ENCODE measurements at regions not wholly inside any gene's neighbourhood (a gene's known extent, or its start where the extent isn't known, plus 50 kb on each side); places are given as distances from the start of the nearest gene placed in this dataset.
"Not testable (repeated sequence)": the region's sequence is repeated elsewhere in the genome, so short reads cannot be mapped to it uniquely, and the experiment has no call there.

DNA sequence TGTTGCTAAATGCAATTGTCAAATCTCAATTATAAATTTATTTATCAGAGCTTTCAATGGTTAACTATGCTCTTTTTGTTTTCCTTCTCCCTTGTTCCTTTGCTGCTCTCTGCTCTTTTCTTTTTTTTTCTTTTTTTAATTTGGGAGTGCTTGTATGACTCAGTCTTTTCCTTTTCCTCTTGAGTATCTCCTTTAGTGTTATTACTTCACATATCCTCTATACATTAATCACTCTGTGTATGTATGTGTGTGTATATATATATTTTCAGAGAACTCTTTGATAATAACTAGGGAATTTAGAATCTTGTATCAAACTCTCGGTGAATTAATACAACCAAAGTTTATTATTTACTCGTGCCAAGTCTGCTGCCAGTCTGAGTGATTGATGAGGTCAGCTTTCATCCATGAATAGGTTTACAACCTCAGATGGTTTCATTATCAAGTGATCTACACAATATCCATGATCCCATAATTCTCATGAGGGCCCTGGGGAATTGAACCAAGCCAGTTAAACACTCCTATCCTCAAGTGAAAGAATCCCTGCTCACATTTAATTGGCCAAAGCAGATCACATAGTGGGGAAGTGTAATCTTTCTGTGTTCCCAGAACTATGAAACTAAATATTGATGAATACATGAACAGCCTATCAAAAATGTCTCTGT, 743.4 kb upstream of the CNTN5 start:
- no peak for DNase-seq

DNA sequence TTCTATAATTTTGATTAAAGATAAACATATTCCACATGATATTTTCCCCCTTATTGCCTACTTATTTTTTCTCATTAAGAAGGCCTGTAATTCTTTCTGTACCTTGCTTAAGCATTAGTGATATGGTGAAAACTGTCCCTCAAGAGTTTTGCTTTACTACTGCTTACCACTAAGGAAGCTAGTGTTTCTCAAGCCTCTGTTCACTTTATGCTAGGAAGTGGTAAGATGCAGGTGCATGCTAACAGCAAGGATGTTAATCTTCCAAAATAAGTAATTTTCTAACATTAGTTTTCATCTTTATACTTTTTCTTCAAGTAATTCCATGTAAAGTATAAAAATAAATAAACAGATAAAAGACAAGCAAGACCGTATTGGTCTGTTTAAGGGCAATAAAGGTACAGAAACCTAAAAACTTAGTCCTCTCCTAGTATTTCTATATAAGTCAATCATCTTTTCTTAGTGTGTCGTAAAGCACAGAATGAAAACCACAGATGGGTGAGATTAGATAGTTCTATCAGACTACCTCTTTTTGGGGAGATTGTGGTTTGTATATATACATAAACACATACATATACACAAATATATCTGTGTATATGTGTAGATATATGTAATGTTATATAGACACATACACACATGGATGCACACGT, 731.0 kb upstream of the CNTN5 start:
- no peak for DNase-seq

DNA sequence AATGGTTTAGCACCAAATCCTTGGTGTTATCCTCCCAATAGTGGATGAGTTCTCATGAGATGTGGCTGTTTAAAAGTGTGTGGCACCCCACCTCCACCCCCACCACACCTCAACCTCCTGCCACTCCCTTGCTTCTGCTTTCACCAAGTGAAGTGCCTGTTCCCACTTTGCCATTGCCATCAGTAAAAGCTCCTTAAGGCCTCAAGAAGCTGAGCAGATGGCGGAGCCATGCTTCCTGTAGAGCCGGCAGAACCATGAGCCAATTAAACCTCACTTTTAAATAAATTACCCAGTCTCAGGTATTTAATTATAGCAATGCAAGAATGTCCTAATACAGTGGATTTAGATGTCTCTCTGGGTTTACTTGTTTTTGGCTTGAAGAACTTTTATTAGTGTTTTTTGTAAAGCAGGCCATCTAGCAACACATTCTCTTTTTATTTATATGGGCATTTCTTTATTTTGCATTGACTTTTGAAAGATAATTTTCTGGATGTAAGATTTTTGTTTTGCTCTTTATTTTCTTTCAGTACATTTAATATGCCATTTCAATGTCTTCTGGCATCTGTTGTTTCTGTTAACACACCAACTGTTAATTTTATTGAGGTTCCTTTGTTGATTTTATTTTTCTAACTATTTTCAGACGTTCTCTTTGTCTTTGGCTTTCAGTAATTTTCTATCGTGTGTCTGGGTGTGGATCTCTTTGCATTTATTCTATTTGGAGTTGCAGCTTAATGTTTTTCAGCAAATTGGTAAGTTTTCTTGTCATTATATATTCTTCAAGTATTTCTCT, 724.5 kb upstream of the CNTN5 start:
- no peak for DNase-seq

DNA sequence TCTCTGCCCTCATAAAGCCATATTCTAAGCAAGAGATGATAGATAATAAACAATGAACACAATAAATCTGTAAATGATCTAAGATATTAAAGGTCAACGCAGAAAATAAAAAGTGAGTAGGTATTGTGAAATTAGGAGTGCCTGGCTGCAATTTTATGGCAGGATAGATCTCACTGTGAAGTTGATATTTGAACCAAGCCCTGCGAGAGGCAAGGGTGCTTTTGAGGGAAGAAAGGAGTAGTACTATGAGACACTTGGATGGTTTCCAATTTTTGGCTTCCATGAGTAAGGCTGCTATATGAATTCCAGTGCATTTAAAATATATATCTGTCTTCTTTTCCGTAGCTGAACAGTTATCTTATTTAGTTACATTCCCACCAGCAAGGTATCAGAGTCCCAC, 720.0 kb upstream of the CNTN5 start:
- DNase-seq = no peak

DNA sequence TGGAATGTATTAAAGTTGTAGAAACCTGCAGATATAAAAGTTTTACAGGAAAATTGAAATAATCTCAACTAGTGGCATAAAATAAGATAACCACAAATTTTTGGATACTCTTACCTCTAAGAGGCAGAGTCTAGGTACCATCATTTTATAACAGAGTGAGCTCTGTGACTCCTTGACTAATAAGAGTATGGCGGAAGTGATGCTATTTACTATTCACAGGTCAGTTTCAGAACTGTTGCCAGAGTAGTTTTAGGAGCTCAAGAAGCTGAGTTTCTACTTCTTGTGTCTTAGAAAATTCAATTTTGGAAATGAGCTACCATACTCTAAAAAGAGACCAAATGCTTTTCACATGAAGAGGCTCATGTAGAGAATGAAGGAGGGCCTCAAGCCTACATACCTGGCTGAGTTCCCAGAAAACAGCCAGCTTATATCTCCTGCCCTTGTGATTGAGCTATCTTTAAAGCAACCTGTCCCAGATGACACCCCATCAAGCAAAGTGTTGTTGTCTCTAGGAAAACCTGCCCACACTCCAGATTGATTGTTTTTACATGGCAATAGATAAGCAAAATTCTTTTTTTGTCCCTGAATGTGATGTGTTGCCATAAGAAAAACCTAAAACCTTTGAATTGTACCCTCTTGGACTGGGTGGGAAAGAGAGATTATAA, 712.8 kb upstream of the CNTN5 start:
- no peak for DNase-seq

DNA sequence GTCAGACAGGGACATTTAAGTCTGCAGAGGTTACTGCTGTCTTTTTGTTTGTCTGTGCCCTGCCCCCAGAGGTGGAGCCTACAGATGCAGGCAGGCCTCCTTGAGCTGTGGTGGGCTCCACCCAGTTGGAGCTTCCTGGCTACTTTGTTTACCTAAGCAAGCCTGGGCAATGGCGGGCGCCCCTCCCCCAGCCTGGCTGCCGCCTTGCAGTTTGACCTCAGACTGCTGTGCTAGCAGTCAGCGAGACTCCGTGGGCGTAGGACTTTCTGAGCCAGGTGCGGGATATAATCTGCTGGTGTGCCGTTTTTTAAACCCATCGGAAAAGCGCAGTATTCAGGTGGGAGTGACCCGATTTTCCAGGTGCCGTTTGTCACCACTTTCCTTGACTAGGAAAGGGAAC, 690.4 kb upstream of the CNTN5 start:
- not testable (repeated sequence) for DNase-seq

DNA sequence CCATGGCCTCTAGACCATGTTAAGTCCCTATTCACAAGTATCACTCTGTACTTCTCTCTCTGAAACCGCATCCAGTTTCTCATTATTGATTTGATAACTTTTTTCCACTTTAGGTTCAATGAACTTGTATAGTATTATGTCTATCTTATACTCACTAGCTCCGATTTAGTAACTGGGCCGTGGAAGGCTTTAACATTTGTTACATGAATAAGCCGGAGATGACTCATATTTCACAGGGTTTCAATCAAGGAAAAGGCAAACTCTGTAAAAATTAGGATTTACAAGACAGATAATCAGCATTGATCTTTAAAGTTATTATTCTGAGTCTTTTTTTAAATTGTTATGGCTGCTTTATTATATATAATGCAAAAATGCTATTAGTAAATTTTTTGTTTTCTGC, 662.2 kb upstream of the CNTN5 start:
- no peak for DNase-seq

DNA sequence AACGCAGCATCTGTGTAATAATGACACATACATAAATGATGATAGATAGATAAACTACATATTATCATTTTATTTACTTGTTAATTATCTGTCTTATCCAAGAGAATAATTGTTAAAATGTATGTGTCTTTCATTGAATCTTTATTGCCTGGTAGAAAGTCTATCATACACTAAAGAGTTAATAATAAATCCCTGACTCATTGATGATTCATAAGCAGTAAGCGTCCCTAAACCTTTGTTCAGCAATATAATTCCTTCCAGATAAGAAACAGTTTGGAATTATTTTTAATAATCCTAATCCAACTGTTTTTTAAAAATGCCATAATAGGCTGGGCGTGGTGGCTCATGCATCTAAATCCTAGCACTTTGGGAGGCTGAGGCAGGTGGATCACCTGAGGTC, 655.6 kb upstream of the CNTN5 start:
- DNase-seq = no peak

DNA sequence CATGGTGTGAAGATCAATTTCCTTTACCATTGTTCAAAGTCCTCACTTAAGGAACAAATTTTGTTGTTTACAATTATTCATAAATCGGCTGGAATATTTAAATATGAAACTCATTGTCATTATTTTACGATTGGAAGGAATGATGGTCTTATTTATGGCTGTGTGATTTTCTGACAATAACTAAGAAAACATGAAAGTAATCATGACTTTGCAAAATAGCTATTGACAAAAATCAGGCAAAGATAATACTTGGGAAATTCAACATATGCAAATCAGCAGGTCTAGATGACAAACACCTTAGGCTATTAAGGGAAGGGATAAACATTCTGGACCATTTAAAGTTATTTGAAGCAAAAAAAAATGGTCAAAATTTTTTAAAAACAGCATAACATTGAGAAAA, 654.8 kb upstream of the CNTN5 start:
- DNase-seq = no peak

DNA sequence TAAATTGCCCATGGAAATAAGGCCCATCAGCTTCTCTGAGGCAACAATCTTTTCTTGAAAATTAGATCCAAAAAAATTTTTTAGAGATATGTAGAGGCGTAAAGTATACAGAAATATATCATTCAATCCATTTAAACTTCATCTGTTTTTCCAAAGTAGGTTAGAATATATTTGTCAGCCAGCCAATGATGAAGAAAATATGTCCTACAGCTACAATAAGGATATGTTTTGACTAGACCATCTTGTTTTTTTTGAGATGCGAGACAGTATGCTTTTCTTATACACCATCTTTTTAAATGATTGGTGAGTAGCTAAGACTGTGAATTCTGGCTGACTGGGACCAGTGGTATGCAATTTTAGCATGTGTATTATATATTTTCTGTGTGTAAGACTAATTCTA, 630.4 kb upstream of the CNTN5 start:
- DNase-seq = no peak

DNA sequence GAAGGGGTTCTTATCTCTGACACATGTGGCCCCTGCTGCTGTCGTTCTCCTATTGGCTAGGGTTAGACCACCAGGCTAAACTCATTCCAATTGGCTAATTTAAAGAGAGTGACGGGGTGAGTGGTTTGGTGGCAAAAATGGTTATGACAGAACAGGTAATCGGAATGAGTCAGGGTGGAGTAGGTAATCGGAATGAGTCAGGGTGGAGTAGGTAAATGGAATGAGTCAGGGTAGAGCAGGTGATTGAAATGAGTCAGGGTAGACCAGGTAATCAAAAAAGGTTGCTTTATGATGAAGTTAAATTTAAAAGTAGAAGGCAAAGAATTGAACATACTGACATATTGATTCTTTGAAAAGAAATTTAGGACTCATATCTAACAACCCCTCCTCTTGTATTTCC, 626.2 kb upstream of the CNTN5 start:
- DNase-seq = not testable (repeated sequence)

DNA sequence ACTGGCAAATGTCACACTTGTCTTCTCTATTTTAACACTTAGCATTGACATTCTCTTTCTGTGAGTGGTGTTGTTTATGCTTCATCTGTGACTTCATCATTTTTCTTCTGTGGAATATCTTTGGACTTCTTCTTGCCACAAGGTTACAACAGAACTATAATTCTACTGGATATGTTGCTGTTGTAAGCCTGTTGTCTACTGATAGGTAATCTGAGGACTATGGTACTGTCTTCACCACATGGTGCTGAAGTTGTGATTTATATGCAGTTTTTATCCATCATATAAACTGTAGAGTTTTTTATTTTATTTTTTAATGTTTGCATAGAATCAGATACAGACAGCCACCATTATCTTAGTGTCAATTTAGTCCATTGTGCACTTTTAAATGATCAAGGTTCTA, 622.2 kb upstream of the CNTN5 start:
- no peak for DNase-seq

DNA sequence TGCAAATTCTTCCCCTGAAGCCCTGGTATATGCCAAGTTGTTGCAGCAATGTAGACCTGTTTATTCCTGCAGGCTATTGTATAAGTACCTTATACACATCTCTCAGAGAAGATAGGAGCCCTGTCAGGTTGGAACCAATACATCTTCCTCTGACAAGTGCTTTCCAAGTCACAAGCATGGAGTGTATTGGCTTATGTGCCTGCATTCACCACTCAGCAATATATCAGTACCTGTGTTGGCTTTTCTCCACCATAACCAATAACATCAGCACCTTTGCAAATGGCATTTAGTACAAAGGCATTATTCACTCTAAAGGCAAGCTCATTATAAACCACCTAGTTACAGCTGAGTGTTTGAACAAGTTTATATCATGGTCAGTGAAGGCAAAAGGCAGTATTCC, 611.7 kb upstream of the CNTN5 start:
- DNase-seq = no peak

DNA sequence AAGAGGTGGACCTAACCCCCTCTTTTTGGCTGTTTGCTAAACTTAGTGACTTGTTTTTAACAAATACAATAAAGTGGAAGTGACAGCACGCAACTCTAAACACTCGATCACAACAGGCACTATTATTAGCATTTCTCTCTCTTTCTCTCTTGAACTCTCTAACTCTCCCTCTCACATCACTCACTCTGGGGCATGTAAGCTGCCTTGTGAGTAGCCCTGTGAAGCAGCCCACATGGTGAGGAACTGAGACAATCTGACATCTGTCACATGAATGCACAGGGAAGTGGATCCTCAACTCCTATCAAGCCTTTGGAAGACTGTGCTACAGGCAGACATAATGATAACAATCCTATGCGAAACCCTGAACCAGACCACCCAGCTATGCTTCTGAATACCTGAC, 609.0 kb upstream of the CNTN5 start:
- no peak for DNase-seq

DNA sequence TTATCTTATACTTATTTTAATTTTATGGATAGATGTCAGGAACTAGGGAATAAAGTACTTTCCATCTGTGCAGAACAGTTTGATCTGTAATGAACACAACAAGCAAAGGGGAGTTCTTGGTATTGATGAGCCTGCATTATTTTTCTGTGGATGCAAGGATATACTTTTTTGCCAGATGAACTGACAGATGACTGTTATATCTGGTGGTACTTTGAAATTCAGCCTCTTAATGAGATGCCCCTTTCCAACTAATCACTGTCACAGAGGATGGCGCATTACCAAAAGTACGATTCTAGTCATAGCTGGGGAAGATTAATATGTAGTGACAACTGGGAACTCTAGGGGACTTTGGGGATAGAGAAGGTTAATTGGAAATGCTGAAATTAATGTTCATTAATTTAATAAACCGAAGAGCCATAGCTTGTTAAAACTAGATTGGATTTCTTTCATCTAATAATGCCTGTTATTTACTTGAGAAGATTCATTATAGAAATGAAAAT, 603.4 kb upstream of the CNTN5 start:
- no peak for DNase-seq

DNA sequence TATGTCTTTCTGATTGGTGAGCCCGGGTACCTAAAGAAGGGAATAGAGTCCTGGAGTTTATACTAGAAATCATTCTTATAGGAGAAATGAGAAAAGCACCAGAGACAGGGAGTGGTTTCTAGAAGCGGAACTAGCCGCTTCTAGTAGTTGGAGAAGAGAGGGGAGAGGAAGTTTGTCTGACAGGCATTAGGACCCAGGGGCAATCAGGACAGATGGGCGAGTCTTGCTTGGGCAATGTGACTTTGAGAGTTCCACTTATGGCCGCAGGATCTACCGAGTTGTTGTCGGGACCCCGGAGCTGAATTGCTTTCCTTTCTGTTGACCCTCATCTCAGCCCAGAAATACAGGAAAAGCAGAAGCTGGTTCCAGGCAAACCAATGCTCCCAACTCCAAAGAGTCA, 596.8 kb upstream of the CNTN5 start:
- DNase-seq = no peak

DNA sequence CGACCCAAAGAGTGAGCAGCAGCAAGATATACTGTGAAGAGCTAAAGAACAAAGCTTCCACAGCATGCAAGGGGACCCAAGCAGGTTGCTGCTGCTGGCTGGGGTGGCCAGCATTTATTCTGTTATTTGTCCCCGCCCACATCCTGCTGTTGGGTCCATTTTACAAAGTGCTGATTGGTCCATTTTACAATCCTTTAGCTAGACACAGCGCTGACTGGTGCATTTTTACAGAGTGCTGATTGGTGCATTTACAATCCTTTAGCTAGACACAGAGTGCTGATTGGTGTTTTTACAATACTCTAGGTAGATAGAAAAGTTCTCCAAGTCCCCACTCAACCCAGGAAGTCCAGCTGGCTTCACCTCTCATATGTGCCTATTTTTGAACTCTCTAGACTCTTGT, 596.0 kb upstream of the CNTN5 start:
- not testable (repeated sequence) for DNase-seq

DNA sequence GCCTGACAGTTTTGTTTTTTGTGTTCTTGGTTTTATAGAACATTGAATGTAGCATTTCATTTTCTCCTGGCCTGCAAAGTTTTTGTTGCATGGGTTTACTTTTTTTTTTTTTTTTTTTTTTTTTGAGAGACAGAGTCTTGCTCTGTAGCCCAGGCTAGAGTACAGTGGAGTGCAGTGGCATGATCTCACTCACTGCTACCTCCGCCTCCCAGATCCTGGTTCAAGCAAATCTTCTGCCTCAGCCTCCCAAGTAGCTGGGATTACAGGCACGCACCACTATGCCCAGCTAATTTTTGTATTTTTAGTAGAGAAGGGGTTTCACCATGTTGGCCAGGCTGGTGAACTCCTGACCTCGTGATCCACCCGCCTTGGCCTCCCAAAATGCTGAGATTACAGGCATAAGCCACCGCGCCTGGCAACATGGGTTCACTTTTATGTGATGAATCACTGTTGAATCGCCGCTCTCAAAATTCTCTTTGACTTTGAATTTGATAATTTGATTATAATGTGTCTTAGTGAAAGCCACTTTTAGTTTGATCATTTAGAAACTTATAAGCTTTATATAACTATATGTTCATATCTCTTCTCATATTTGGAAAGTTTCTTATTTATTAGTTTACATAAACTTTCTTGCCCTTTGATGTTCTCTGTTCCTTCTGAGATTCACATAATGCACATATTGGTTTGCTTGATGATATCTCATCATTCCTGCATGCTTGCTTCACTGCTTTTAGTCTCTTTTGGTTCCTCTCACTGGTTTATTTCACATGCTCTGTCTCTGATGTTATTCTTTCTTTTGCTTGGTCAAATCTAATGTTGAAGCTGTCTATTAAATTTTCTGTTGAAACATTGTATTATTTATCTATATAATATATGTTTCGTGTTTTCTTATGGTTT, 589.0 kb upstream of the CNTN5 start:
- DNase-seq = no peak

DNA sequence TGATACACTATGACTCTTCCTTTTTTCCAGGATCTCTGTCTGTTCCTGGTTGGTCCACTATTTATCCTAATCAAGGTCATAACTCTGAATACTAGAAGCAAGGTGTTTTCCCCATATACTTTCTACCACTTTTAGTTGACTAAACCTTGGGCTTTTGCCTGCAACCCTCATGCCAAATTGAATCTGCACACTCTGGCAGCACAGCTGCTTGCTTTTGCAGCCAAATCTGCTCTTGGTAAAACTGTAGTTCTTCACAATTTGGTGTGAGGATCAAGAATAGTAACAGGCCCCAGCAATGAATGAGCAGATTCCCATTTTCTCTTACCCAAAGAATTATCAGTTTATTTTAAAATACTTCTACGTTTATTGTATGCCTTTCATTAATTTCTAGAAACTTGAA, 586.5 kb upstream of the CNTN5 start:
- no peak for DNase-seq

DNA sequence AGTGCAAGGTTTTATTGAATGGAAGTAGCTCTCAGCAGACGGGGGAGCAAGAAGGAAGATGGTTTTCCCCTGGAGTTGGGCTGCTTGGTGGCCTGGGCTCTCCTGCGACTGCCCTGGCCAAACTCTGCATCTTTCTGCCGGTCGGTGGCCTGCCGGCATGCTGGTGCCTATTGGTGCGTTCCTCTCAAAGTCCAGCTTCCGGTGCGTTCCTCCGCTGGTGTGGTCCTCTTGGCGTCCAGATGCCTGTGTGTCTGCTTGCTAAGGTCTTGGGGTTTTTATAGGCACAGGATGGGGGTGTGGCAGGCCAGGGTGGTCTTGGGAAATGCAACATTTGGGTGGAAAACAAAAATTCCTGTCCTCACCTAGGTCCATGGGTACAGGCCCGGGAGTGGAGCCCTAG, 567.4 kb upstream of the CNTN5 start:
- DNase-seq = no peak

DNA sequence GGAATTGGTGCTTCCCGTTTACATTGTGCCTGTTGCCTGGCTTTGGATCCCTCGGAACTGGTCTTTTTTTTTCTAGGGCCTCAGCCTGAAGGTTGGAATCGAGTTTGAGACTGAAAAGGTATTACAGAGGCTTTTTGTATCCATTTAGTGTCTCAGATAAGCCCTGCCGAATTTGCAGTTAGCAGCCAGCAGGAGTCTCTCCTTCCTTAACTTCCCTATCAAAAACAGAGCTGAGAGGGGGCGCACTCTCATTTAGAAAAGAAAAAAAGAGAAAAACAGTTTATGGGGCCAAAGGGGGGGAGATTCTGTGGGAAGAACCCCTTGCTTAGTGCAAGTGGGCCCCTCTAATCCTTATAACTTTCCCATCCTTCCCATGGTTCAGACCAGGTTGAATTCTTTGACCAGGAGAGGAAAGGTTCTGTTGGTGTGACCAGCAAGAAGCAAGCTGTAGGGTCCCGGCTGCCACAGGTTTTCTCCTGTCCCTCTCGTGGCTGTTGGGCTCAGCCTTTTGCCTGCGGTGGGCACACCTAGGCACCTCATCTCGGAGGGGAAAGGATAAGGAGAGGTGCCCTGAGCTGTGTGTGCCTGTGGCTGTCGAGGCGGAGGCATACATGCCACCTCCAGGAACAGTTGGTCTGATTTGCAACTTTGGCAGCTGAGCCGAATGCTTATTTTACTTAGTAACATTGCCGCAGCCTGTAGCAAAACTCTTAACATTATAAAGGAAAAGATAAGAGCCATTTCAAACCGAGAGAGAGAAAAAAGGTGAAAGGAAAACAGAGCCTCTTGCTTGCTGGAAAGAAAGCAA, 565.0 kb upstream of the CNTN5 start:
- no peak for DNase-seq

DNA sequence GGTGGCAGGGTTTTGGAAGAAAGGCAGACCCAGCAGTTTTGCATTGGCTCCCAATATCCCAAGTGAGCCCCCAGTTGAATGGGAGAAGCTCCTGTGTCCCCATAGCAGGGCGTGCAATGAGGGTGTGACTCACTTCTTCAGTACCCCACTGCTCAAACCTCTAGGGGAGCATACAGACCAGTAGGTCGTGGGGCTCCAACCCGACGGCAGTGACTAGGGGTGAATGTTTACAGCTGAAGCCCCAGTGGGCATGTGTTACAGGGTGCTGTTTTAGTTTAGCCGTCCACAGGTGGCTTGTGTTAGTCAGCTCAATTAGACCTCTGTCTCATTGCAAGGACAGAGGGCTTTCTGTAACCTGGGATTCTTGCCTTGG, 564.5 kb upstream of the CNTN5 start:
- DNase-seq = no peak
